Prostate gland (tissue), 2 donors: ENCODE measurements at regions not wholly inside any gene's neighbourhood (a gene's known extent, or its start where the extent isn't known, plus 50 kb on each side); places are given as distances from the start of the nearest gene placed in this dataset.

Experiments used
- POLR2A ChIP-seq: fragments of 450-650 bp; IDR thresholded peaks from one replicate; pipeline ENCODE4 v1.6.1; 2016; ENCODE audit warnings: antibody characterized with exemption, mild to moderate bottlenecking
- TF ChIP-seq, protein P1 (sequence below), 4 experiments: fragments of 200-600 bp in 2 of 4; fragments of 450-650 bp in 2 of 4; sonication (generic) in 2 of 4; IDR thresholded peaks; 1 replicate in 3 of 4; 2 replicates in 1 of 4; pipeline ENCODE4 v1.5.1; 2016 to 2019; ENCODE audit warnings: antibody characterized with exemption in 4 of 4, mild to moderate bottlenecking in 2 of 4, moderate library complexity in 2 of 4

DNA sequence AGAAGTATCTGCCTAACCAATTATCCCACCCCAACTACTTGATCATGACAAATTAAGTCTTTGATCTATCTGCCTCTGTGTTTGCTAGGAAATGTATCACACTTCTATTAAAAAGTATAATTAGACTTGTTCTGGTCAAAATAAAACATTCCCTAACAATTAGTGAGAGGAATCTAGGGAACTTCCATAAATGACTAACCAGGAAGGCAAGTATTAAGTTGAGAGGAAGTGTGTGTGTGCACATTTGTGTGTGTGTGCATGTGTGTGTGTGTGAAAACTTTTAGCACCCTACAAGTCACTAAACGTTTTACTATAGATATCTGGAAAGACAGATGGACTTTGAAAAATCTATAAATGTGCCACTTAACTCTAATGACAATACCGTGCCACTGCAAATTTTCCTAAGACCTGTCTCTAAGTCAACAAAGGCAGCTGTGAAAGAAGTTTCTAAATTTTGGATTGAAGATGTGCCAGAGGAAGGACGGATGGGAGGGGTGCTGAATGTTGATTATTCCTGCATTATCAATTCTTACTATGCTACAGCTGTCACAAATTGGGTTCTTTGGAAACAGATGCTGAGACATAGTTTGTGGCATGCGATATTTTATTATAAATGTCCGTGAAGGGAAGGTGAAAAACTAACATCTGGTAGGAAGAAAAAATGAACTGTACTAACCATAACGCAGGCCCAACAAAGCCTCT is 567.1 kb downstream of the PTPRC start:
- TF ChIP-seq, protein P1, sequence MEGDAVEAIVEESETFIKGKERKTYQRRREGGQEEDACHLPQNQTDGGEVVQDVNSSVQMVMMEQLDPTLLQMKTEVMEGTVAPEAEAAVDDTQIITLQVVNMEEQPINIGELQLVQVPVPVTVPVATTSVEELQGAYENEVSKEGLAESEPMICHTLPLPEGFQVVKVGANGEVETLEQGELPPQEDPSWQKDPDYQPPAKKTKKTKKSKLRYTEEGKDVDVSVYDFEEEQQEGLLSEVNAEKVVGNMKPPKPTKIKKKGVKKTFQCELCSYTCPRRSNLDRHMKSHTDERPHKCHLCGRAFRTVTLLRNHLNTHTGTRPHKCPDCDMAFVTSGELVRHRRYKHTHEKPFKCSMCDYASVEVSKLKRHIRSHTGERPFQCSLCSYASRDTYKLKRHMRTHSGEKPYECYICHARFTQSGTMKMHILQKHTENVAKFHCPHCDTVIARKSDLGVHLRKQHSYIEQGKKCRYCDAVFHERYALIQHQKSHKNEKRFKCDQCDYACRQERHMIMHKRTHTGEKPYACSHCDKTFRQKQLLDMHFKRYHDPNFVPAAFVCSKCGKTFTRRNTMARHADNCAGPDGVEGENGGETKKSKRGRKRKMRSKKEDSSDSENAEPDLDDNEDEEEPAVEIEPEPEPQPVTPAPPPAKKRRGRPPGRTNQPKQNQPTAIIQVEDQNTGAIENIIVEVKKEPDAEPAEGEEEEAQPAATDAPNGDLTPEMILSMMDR (IDR thresholded peaks at IDR 0.05): no peak
- TF ChIP-seq POLR2A: no peak
